ENCODE measurements at regions not wholly inside any gene's neighbourhood (a gene's known extent, or its start where the extent isn't known, plus 50 kb on each side); places are given as distances from the start of the nearest gene placed in this dataset.

GRCh38 chr13:39961036-39961435 is 305.6 kb downstream of the COG6 start:
- TF ChIP-seq CTCF (IDR thresholded peaks at IDR 0.05) (no peak), POLR2A (IDR thresholded peaks at IDR 0.05) (no peak)

All from right lobe of liver (tissue), 4 donors.